Sigmoid colon (tissue), 6 donors: ENCODE measurements at regions not wholly inside any gene's neighbourhood (a gene's known extent, or its start where the extent isn't known, plus 50 kb on each side); places are given as distances from the start of the nearest gene placed in this dataset.

Experiments
- DNase-seq: peaks from one replicate; pipeline ENCODE4 v3.0.0-alpha.2; 2019
- H3K27ac ChIP-seq, 4 donors: fragments of 200-600 bp; sonication (generic); one replicate each; pipeline ENCODE4 v1.5.1; 2016 to 2019; ENCODE audit warnings: mild to moderate bottlenecking in 1 of 4
- H3K27me3 ChIP-seq, 3 donors: fragments of 200-600 bp; sonication (generic); one replicate each; pipeline ENCODE4 v1.5.1; 2019; ENCODE audit warnings: mild to moderate bottlenecking in 1 of 3
- H3K36me3 ChIP-seq, 4 donors: fragments of 200-600 bp; sonication (generic); one replicate each; pipeline ENCODE4 v1.5.1; 2016 to 2019
- H3K4me1 ChIP-seq, 4 donors: fragments of 200-600 bp; sonication (generic); one replicate each; pipeline ENCODE4 v1.5.1; 2017 to 2019
- H3K4me3 ChIP-seq, 4 donors: fragments of 200-600 bp; sonication (generic); one replicate each; pipeline ENCODE4 v1.5.1; 2017 to 2019; ENCODE audit warnings: mild to moderate bottlenecking in 2 of 4, moderate library complexity in 1 of 4
- H3K9me3 ChIP-seq, 4 donors: fragments of 200-600 bp in 3 of 4; sonication (generic) in 3 of 4; one replicate each; pipeline versions ENCODE4 v1.5.1 to v1.6.1; 2013 to 2019
- CTCF ChIP-seq, 4 experiments: fragments of 450-650 bp in 3 of 4; fragments of 200-600 bp in 1 of 4; IDR thresholded peaks; one replicate each; pipeline ENCODE4 v1.5.1; 2016 to 2019; ENCODE audit warnings: antibody characterized with exemption in 4 of 4, mild to moderate bottlenecking in 3 of 4, moderate library complexity in 2 of 4
- EP300 ChIP-seq, 4 donors: sonication (generic); formaldehyde crosslinking; IDR thresholded peaks; one replicate each; pipeline ENCODE4 v1.6.1; 2017; ENCODE audit warnings: antibody characterized with exemption in 4 of 4
- POLR2A ChIP-seq, 2 donors: fragments of 450-650 bp; IDR thresholded peaks; one replicate each; pipeline ENCODE4 v1.6.1; 2016; ENCODE audit warnings: antibody characterized with exemption in 2 of 2, mild to moderate bottlenecking in 2 of 2, moderate library complexity in 2 of 2
- POLR2AphosphoS5 ChIP-seq, 4 donors: sonication (generic); formaldehyde crosslinking; IDR thresholded peaks; one replicate each; pipeline ENCODE4 v1.6.1; 2017; ENCODE audit warnings: antibody characterized with exemption in 4 of 4
- WGBS, 2 donors: extraction: QIAGEN DNeasy Blood & Tissue Kit; methylation state at CpG; one replicate each; pipeline ENCODE4 v1.1.7; 2013; 5-methylcytosine and 5-hydroxymethylcytosine counted together
- intact Hi-C: fragments of 100-400 bp; cut with DNase I; formaldehyde crosslinking; loops from one replicate; pipeline ENCODE4 v1.15.1; 2023
- donor health status: healthy with polysubstance abuse.
- donor health status: healthy.

- no peak for DNase-seq
- no peak overlapping the region for H3K27ac ChIP-seq
- H3K4me1 ChIP-seq: no peaks in the 10 kb centered on the region
- TF ChIP-seq POLR2A (IDR thresholded peaks at IDR 0.05) (no peak), CTCF (IDR thresholded peaks at IDR 0.05) (no peak), POLR2AphosphoS5 (IDR thresholded peaks at IDR 0.05) (no peak), EP300 (IDR thresholded peaks at IDR 0.05) (no peak)
- no peaks in the 10 kb centered on the region for H3K9me3 ChIP-seq
- H3K27me3 ChIP-seq: no peaks in the 10 kb centered on the region
- H3K4me3 ChIP-seq: no peak overlapping the region
- no peaks in the 10 kb centered on the region for H3K36me3 ChIP-seq
- intact Hi-C loops: no loop called here
- 61 to 79% methylated on average over 1 of the region's 1 CpG for WGBS, 2 donors
Observed at GRCh38 chr4:27934871-27935270, 1074.2 kb downstream of the STIM2 start.

- Histone ChIP-seq H3K4me1 (peaks cover 0 to 6% (median 2%) of the 10 kb centered on the region in 4 donors), H3K36me3 (no peaks in the 10 kb centered on the region), H3K27me3 (no peaks in the 10 kb centered on the region), H3K9me3 (no peaks in the 10 kb centered on the region), H3K27ac (no peak overlapping the region), H3K4me3 (no peak overlapping the region)
- intact Hi-C loops: no loop called here
- no peak for DNase-seq
- WGBS, 2 donors: 83 to 87% methylated on average over 1 of the region's 1 CpG
- no peak for TF ChIP-seq CTCF (IDR thresholded peaks at IDR 0.05)
- no peak for TF ChIP-seq POLR2AphosphoS5 (IDR thresholded peaks at IDR 0.05)
- no peak for TF ChIP-seq POLR2A (IDR thresholded peaks at IDR 0.05)
- TF ChIP-seq EP300 (IDR thresholded peaks at IDR 0.05): no peak
Observed at GRCh38 chr4:27946799-27947198, 1086.2 kb downstream of the STIM2 start.

- Histone ChIP-seq H3K4me1 (peaks cover 0 to 6% (median 2%) of the 10 kb centered on the region in 4 donors), H3K4me3 (no peak overlapping the region), H3K36me3 (no peaks in the 10 kb centered on the region), H3K9me3 (no peaks in the 10 kb centered on the region), H3K27me3 (no peaks in the 10 kb centered on the region), H3K27ac (no peak overlapping the region)
- intact Hi-C loops: no loop called here
- no peak for TF ChIP-seq EP300 (IDR thresholded peaks at IDR 0.05)
- DNase-seq: no peak
- WGBS, 2 donors: 86% methylated on average over 2 of the region's 2 CpGs
Observed at GRCh38 chr4:27947302-27947701, 1086.7 kb downstream of the STIM2 start.

DNA sequence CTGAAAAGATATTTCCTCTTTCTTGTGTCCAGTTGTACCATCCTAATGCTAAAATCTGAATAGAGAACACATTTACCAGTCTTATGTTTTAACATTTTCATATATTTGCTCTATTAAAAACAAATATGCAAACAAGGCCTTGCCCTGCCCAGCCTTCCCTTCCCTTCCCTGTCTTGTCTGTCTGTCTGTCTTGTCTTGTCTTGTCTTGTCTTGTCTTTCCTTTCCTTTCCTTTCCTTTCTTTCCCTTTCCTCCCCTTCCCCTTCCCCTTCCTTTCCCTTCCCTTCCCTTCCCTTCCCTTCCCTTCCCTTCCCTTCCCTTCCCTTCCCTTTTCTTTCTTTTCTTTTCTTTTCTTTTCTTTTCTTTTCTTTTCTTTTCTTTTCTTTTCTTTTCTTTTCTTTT, 1103.5 kb downstream of the STIM2 start:
- Histone ChIP-seq H3K4me3 (no peak overlapping the region), H3K27ac (no peak overlapping the region), H3K36me3 (no peaks in the 10 kb centered on the region), H3K9me3 (no peaks in the 10 kb centered on the region), H3K27me3 (no peaks in the 10 kb centered on the region), H3K4me1 (no peaks in the 10 kb centered on the region)
- no peak for TF ChIP-seq POLR2A (IDR thresholded peaks at IDR 0.05)
- no peak for TF ChIP-seq EP300 (IDR thresholded peaks at IDR 0.05)
- no peak for TF ChIP-seq CTCF (IDR thresholded peaks at IDR 0.05)
- no peak for TF ChIP-seq POLR2AphosphoS5 (IDR thresholded peaks at IDR 0.05)
- no peak for DNase-seq
- intact Hi-C loops: no loop called here

DNA sequence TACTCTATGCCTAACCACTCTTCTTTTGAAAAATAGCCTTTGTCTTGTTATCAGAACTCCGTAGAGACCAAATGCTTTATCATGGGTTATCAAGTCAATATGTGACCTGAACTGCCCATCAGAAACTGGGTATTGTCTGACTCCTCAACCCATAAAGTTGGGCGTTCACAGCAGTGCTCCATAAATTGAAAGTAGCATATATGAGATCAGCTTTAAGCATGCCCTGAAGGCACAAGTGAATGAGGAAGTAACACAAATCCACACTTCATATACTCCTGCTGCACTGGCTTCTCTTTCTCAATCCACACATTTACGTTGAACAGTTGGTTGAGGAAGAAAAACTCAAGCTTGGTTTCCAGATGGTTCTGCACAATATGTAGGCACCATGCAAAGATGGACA, 1106.0 kb downstream of the STIM2 start:
- Histone ChIP-seq H3K36me3 (no peaks in the 10 kb centered on the region), H3K9me3 (no peaks in the 10 kb centered on the region), H3K27ac (no peak overlapping the region), H3K27me3 (no peaks in the 10 kb centered on the region), H3K4me1 (no peaks in the 10 kb centered on the region), H3K4me3 (no peak overlapping the region)
- intact Hi-C loops: no loop called here
- TF ChIP-seq POLR2A (IDR thresholded peaks at IDR 0.05): no peak
- no peak for TF ChIP-seq POLR2AphosphoS5 (IDR thresholded peaks at IDR 0.05)
- no peak for TF ChIP-seq CTCF (IDR thresholded peaks at IDR 0.05)
- no peak for TF ChIP-seq EP300 (IDR thresholded peaks at IDR 0.05)
- 69 to 81% methylated on average over 3 of the region's 3 CpGs for WGBS, 2 donors
- DNase-seq: no peak
